ENCODE measurements at regions not wholly inside any gene's neighbourhood (a gene's known extent, or its start where the extent isn't known, plus 50 kb on each side); places are given as distances from the start of the nearest gene placed in this dataset.

GRCh38 chr20:8946036-8946940, 122.6 kb upstream of the PLCB4 start:
- no peak for TF ChIP-seq EZH2 (IDR thresholded peaks at IDR 0.05; ENCODE audit: insufficient read depth, low read length)
- no peak for TF ChIP-seq CTCF (IDR thresholded peaks at IDR 0.05; ENCODE audit: insufficient read depth, low read depth, low read length)

All from astrocyte (in vitro differentiated cells and primary cell).